Ishikawa (cell line): ENCODE measurements at regions not wholly inside any gene's neighbourhood (a gene's known extent, or its start where the extent isn't known, plus 50 kb on each side); places are given as distances from the start of the nearest gene placed in this dataset.

Source experiments
- CEBPB ChIP-seq: IDR thresholded peaks from 2 replicates; pipeline ENCODE4 v1.6.1; 2012
- CREB1 ChIP-seq: IDR thresholded peaks from 2 replicates; pipeline ENCODE4 v1.6.1; 2012; ENCODE audit warnings: low read depth
- EGR1 ChIP-seq: IDR thresholded peaks from 2 replicates; pipeline ENCODE4 v1.6.1; 2012
- EP300 ChIP-seq: IDR thresholded peaks from 2 replicates; pipeline ENCODE4 v1.6.1; 2012; ENCODE audit warnings: borderline replicate concordance
- FOXM1 ChIP-seq: IDR thresholded peaks from 2 replicates; pipeline ENCODE4 v1.6.1; 2012; ENCODE audit warnings: low read depth, borderline replicate concordance
- NFIC ChIP-seq: IDR thresholded peaks from 2 replicates; pipeline ENCODE4 v1.6.1; 2012
- RAD21 ChIP-seq: IDR thresholded peaks from 2 replicates; pipeline ENCODE4 v1.6.1; 2012; ENCODE audit warnings: low read depth
- TAF1 ChIP-seq: IDR thresholded peaks from 2 replicates; pipeline ENCODE4 v1.6.1; 2012; ENCODE audit warnings: low read depth, mild to moderate bottlenecking
- TCF12 ChIP-seq: IDR thresholded peaks from 2 replicates; pipeline ENCODE4 v1.6.1; 2012; ENCODE audit warnings: low read depth
- TEAD4 ChIP-seq: IDR thresholded peaks from 2 replicates; pipeline ENCODE4 v1.6.1; 2012
- YY1 ChIP-seq: IDR thresholded peaks from 2 replicates; pipeline ENCODE4 v1.6.1; 2012; ENCODE audit warnings: low read depth
- ZBTB7A ChIP-seq: IDR thresholded peaks from 2 replicates; pipeline ENCODE4 v1.6.1; 2012; ENCODE audit warnings: low read depth
- TF ChIP-seq, protein P1 (sequence below): IDR thresholded peaks from 2 replicates; pipeline ENCODE4 v1.6.1; 2012
- TF ChIP-seq, protein P2 (sequence below): IDR thresholded peaks from 2 replicates; pipeline ENCODE4 v1.6.1; 2012; ENCODE audit warnings: low read depth, mild to moderate bottlenecking
- TF ChIP-seq, protein P3 (sequence below): IDR thresholded peaks from 2 replicates; pipeline ENCODE4 v1.6.1; 2012

DNA sequence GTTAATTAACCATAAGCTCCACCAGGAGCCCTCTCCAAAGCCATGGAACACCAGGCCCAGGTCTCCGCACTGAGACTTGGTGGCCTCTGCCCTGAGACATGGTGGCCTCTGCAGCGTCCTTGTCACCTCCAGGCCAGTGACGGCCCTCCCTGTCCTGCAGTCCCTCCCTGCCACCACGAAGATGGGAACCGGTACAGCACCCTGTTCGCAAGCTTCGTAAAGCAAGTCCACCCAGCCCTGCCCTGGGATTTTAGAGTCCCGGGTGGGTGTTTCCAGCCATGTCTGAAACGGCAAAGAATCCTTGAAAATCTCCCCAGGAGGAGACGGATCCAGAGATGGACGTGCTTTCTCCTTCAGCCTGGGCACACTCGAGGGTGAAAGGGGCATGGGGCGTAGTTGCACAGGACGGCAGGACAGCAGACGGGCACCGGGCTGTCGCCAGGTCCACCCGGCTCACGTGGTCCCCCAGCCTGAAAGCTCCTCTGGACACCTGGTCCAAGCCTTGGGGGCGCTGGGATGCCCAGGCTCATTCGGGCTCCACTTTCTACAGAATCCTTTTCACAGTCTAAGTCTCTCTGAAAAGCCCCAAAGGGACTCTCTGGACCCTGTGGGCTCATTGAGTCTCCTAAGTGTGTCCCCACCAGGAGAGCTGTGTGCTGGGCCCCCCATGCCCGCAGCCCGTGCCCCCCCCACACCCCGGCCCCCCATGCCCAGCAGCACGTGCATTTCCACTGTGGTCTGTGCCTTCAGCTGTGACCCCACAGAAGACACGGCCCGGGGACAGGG lies 456.2 kb downstream of the BRD1 start:
- no peak for TF ChIP-seq NFIC
- no peak for TF ChIP-seq CEBPB
- no peak for TF ChIP-seq TAF1
- TF ChIP-seq, protein P1, sequence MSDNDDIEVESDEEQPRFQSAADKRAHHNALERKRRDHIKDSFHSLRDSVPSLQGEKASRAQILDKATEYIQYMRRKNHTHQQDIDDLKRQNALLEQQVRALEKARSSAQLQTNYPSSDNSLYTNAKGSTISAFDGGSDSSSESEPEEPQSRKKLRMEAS, result no peak
- TF ChIP-seq, protein P2, sequence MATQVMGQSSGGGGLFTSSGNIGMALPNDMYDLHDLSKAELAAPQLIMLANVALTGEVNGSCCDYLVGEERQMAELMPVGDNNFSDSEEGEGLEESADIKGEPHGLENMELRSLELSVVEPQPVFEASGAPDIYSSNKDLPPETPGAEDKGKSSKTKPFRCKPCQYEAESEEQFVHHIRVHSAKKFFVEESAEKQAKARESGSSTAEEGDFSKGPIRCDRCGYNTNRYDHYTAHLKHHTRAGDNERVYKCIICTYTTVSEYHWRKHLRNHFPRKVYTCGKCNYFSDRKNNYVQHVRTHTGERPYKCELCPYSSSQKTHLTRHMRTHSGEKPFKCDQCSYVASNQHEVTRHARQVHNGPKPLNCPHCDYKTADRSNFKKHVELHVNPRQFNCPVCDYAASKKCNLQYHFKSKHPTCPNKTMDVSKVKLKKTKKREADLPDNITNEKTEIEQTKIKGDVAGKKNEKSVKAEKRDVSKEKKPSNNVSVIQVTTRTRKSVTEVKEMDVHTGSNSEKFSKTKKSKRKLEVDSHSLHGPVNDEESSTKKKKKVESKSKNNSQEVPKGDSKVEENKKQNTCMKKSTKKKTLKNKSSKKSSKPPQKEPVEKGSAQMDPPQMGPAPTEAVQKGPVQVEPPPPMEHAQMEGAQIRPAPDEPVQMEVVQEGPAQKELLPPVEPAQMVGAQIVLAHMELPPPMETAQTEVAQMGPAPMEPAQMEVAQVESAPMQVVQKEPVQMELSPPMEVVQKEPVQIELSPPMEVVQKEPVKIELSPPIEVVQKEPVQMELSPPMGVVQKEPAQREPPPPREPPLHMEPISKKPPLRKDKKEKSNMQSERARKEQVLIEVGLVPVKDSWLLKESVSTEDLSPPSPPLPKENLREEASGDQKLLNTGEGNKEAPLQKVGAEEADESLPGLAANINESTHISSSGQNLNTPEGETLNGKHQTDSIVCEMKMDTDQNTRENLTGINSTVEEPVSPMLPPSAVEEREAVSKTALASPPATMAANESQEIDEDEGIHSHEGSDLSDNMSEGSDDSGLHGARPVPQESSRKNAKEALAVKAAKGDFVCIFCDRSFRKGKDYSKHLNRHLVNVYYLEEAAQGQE, result no peak
- TF ChIP-seq, protein P3, sequence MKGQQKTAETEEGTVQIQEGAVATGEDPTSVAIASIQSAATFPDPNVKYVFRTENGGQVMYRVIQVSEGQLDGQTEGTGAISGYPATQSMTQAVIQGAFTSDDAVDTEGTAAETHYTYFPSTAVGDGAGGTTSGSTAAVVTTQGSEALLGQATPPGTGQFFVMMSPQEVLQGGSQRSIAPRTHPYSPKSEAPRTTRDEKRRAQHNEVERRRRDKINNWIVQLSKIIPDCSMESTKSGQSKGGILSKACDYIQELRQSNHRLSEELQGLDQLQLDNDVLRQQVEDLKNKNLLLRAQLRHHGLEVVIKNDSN, result no peak

DNA sequence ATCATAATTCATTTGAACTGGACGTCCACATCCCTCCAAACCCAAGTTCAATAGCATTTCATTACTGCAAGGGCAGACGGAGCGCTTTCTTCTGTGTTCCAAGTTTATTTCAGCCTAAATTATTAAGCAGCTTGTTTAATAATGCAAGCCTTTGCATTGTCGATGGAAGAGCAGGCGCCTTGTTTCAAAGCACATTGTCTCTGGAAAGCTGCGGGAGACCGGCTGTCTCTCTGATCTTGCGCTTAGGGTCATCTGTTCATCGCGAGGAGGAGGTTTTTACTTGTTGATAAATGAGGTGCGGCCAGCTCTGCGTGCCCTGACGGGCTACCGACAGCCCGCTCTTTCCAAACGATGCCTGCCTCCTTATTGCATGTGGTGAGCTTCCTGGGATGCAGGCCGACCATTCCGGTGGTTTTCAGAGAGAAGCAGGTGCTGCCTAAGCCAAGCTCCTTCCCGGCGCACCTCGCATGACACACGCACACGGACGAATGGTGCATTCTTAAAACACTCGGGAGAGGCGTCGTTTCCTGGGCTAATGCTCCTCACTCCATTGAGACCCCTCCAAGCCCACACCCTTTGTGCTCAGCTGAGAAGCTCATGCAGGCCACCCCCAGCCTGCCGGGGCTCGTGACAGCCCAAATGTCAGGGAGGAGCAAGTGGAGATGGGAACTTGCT lies 456.9 kb downstream of the BRD1 start:
- TF ChIP-seq, protein P1, result no peak
- TF ChIP-seq ZBTB7A (no peak), TCF12 (no peak), FOXM1 (no peak), TAF1 (no peak), RAD21 (no peak), EP300 (no peak), NFIC (no peak)

DNA sequence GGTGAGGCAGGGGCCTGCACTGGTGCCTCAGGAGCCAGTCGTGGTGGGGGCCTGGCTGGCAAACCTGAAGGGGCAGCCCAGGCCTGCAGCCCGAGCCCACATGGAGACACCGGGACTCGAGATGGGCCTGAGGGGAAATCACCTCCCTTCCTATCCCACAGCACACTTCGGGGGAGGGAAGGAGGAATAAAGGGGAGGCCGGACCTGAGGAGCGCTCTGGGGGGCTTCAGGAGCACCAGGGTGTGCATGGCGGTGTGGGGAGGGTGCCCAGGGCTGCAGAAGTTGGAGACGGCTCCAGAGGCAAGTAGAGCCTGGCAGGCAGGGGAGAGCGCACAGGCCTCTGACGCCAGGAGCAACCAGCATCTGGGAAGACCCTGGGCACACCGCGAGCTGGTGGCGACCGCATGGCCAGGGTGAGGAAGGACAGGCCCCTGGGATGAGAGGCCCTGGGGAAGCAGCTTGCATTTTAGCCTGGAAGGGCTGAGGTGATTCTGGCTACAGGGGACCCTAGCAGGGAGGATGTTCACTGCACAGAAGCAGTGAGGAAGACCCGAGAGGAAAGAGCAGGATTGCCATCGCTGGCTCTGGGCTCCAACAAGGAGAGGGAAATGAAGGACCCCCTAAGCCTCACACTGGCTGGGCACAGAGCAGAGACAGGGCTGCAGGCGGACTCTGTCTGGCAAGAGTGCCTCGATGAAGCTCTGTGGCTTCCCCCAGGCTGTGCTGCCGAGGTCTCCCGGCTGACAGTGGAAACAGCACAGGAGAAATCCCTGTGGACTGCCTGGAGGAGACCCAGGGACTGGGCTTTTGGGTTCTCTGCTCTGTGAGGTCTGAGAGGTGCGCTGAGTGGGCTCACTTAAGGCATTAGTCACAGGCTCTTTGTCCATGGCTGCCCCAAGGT lies 457.7 kb downstream of the BRD1 start:
- no peak for TF ChIP-seq FOXM1
- TF ChIP-seq TAF1, result no peak
- TF ChIP-seq, protein P1, result no peak
- no peak for TF ChIP-seq ZBTB7A
- no peak for TF ChIP-seq EP300
- no peak for TF ChIP-seq EGR1
- no peak for TF ChIP-seq NFIC
- TF ChIP-seq YY1, result no peak
- TF ChIP-seq RAD21, result no peak
- TF ChIP-seq, protein P2, result no peak
- no peak for TF ChIP-seq CREB1
- no peak for TF ChIP-seq TCF12

DNA sequence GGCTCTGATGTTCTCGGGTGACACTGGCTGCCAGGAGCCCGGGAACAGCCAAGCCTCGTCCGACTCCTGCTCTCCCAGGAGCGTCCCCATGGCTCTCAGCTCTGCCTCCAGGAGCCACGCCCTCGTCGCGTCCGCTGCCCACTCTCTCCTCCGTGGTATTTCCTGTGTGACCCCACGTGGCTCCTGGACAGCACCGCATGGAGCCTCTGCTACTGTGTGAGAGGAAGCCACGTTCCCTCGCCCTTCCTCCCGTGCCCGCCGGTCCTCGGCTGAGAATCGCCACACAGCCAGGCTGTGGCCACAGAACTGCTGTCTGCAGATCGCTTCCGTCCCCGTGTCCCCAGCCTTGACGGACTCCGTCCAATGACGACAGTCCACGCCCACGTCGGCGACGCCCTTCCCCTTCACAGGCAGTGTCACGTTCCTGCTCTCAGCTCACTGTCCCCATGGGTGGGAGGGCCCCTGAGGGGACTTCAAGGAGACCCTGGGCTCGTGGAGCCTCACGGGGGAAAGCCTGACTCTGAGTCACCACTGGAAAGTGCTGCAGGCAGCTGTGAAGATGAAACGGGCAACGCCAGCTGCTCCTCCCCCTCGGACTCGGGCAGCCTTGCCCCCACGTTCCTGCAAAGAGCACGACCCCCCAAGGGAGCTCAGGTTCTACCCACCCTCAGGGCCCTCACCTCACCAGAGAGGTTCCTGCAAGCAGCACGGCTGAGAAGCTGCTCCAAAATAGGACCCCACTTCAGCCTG lies 458.5 kb downstream of the BRD1 start:
- TF ChIP-seq, protein P3, result no peak
- TF ChIP-seq ZBTB7A, result no peak
- TF ChIP-seq YY1, result no peak
- no peak for TF ChIP-seq TCF12
- no peak for TF ChIP-seq NFIC
- TF ChIP-seq EP300, result no peak
- TF ChIP-seq TEAD4, result no peak
- TF ChIP-seq, protein P2, result no peak
- no peak for TF ChIP-seq CREB1
- TF ChIP-seq EGR1, result no peak
- no peak for TF ChIP-seq FOXM1
- TF ChIP-seq RAD21, result no peak
- TF ChIP-seq, protein P1, result no peak
- TF ChIP-seq CEBPB, result no peak
